Liver (tissue), 8 donors: ENCODE measurements at regions not wholly inside any gene's neighbourhood (a gene's known extent, or its start where the extent isn't known, plus 50 kb on each side); places are given as distances from the start of the nearest gene placed in this dataset.

Experiments used
- DNase-seq: peaks from one replicate; pipeline ENCODE4 v3.0.0-alpha.2; 2017; ENCODE audit warnings: low spot score
- H3K27ac ChIP-seq, 2 donors: one replicate each; pipeline ENCODE4 v1.7.0; 2013; ENCODE audit warnings: inconsistent platforms in 2 of 2, low read length in 2 of 2, control low read depth in 1 of 2, low read depth in 1 of 2, mild to moderate bottlenecking in 1 of 2
- H3K27me3 ChIP-seq, 4 donors: one replicate each; pipeline versions ENCODE4 v1.6.1 to v1.7.0; 2013; ENCODE audit warnings: low read length in 3 of 4, inconsistent platforms in 1 of 4, mild to moderate bottlenecking in 1 of 4, moderate library complexity in 1 of 4; ENCODE audit not compliant: control insufficient read depth in 4 of 4, insufficient read depth in 4 of 4
- H3K36me3 ChIP-seq, 4 donors: one replicate each; pipeline versions ENCODE4 v1.6.1 to v1.7.0; 2013; ENCODE audit warnings: low read length in 3 of 4, mild to moderate bottlenecking in 3 of 4, low read depth in 1 of 4, moderate library complexity in 1 of 4; ENCODE audit not compliant: control insufficient read depth in 4 of 4, insufficient read depth in 3 of 4
- H3K4me1 ChIP-seq, 4 donors: one replicate each; pipeline versions ENCODE4 v1.6.1 to v1.7.0; 2013; ENCODE audit warnings: low read length in 3 of 4, mild to moderate bottlenecking in 3 of 4, moderate library complexity in 1 of 4; ENCODE audit not compliant: control insufficient read depth in 4 of 4, insufficient read depth in 4 of 4
- H3K4me3 ChIP-seq, 3 donors: one replicate each; pipeline versions ENCODE4 v1.6.1 to v1.7.0; 2013; ENCODE audit warnings: low read length in 3 of 3, control low read depth in 1 of 3, low read depth in 1 of 3, mild to moderate bottlenecking in 1 of 3
- H3K9ac ChIP-seq, 2 donors: one replicate each; pipeline ENCODE4 v1.7.0; 2013; ENCODE audit warnings: low read length in 2 of 2, mild to moderate bottlenecking in 2 of 2, moderate library complexity in 2 of 2, control low read depth in 1 of 2, low read depth in 1 of 2
- H3K9me3 ChIP-seq, 4 donors: one replicate each; pipeline versions ENCODE4 v1.6.1 to v1.7.0; 2013; ENCODE audit warnings: low read length in 3 of 4; ENCODE audit not compliant: control insufficient read depth in 4 of 4
- FOXA1 ChIP-seq: IDR thresholded peaks from 2 replicates; pipeline ENCODE4 v1.6.1; 2016; ENCODE audit warnings: antibody characterized with exemption
- GABPA ChIP-seq, 2 donors: IDR thresholded peaks in 1 of 2; conservative IDR thresholded peaks in 1 of 2; 2 replicates each; pipeline ENCODE4 v1.6.1; 2016; ENCODE audit warnings: antibody characterized with exemption in 2 of 2, mild to moderate bottlenecking in 1 of 2, moderate library complexity in 1 of 2
- HNF4A ChIP-seq, 2 donors: conservative IDR thresholded peaks; 2 replicates each; pipeline ENCODE4 v1.6.1; 2016; ENCODE audit warnings: antibody characterized with exemption in 2 of 2, mild to moderate bottlenecking in 2 of 2
- HNF4G ChIP-seq: IDR thresholded peaks from 2 replicates; pipeline ENCODE4 v1.6.1; 2016; ENCODE audit warnings: antibody characterized with exemption
- JUND ChIP-seq, 2 donors: IDR thresholded peaks; 2 replicates each; pipeline ENCODE4 v1.6.1; 2016; ENCODE audit warnings: antibody characterized with exemption in 2 of 2
- NR2F2 ChIP-seq: IDR thresholded peaks from 2 replicates; pipeline ENCODE4 v1.6.1; 2016; ENCODE audit warnings: antibody characterized with exemption
- RAD21 ChIP-seq, 2 donors: IDR thresholded peaks; 2 replicates each; pipeline ENCODE4 v1.6.1; 2016; ENCODE audit warnings: antibody characterized with exemption in 2 of 2, mild to moderate bottlenecking in 2 of 2
- RXRA ChIP-seq, 2 donors: IDR thresholded peaks; 2 replicates each; pipeline ENCODE4 v1.6.1; 2017 to 2018; ENCODE audit warnings: antibody characterized with exemption in 2 of 2, mild to moderate bottlenecking in 1 of 2
- SP1 ChIP-seq: IDR thresholded peaks from 2 replicates; pipeline ENCODE4 v1.6.1; 2018; ENCODE audit warnings: antibody characterized with exemption, mild to moderate bottlenecking
- TAF1 ChIP-seq: conservative IDR thresholded peaks from 2 replicates; pipeline ENCODE4 v1.6.1; 2016; ENCODE audit warnings: antibody characterized with exemption, mild to moderate bottlenecking
- YY1 ChIP-seq: IDR thresholded peaks from 2 replicates; pipeline ENCODE4 v1.6.1; 2016; ENCODE audit warnings: antibody characterized with exemption, mild to moderate bottlenecking
- WGBS: extraction: QIAGEN DNeasy Blood & Tissue Kit; methylation state at CpG from one replicate; pipeline ENCODE4 v1.1.7; 2013; 5-methylcytosine and 5-hydroxymethylcytosine counted together
- TF ChIP-seq, protein P1 (sequence below): fragments of 150-350 bp; IDR thresholded peaks from 2 replicates; pipeline ENCODE4 v1.5.1; 2017; ENCODE audit warnings: improper control_type of control experiment, low read depth, low read length; ENCODE audit not compliant: missing input control
- TF ChIP-seq, protein P2 (sequence below): IDR thresholded peaks from 2 replicates; pipeline ENCODE4 v1.6.1; 2016; ENCODE audit warnings: antibody characterized with exemption
- TF ChIP-seq, protein P3 (sequence below): IDR thresholded peaks from 2 replicates; pipeline ENCODE4 v1.6.1; 2016; ENCODE audit warnings: antibody characterized with exemption
- donor health status: healthy.
- donor health status: healthy.
- donor health status: healthy.
- donor health status: healthy.
- donor health status: healthy.

DNA sequence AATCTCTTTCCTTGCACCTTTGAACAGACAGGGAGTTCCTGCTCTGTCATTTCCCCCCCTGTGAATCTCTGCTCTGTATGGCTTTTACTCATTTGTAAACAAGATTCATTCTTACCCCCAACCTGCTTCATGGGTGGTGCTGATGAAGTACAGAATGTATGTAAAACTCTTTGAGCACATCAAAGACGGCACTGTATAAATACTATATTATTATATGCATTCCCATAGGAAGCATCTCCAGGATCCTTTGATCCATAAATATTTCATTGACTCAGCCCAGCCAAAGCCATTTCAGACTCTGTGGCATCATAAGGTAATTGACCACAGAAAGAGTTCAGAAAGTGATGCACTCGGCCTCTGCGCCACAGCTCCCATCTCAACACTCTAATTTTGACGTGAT is 208.7 kb downstream of the EFNB2 start:
- no peak for TF ChIP-seq FOXA1
- H3K27me3 ChIP-seq: peaks cover 0 to 3% (median 1%) of the 10 kb centered on the region in 4 donors
- no peaks in the 10 kb centered on the region for H3K36me3 ChIP-seq
- no peak overlapping the region for H3K4me3 ChIP-seq
- no peak overlapping the region for H3K9ac ChIP-seq
- H3K4me1 ChIP-seq: no peaks in the 10 kb centered on the region
- 82% methylated on average over 4 of the region's 4 CpGs for WGBS
- H3K27ac ChIP-seq: no peak overlapping the region
- DNase-seq: no peak
- peaks cover 3 to 9% (median 4%) of the 10 kb centered on the region in 4 donors for H3K9me3 ChIP-seq

DNA sequence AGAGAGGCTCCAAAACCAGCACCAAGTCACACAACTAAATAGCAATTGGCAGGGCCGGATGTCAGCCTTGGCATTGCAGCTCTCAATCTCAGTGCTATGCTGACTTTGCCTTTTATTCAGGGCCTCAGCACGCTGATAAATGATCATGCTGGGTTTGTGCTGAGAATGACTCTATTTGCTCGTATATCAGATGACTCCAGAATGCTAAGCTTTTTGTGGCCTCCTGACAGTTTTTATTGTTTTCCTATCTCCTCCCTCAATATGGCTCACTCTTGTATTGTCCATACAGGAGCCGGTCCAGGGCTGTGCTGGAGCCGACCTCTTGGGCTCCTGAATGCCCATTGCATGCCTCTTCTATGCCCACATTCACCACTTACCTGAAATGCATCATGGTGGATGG is 211.0 kb downstream of the EFNB2 start:
- no peaks in the 10 kb centered on the region for H3K36me3 ChIP-seq
- TF ChIP-seq, protein P1, sequence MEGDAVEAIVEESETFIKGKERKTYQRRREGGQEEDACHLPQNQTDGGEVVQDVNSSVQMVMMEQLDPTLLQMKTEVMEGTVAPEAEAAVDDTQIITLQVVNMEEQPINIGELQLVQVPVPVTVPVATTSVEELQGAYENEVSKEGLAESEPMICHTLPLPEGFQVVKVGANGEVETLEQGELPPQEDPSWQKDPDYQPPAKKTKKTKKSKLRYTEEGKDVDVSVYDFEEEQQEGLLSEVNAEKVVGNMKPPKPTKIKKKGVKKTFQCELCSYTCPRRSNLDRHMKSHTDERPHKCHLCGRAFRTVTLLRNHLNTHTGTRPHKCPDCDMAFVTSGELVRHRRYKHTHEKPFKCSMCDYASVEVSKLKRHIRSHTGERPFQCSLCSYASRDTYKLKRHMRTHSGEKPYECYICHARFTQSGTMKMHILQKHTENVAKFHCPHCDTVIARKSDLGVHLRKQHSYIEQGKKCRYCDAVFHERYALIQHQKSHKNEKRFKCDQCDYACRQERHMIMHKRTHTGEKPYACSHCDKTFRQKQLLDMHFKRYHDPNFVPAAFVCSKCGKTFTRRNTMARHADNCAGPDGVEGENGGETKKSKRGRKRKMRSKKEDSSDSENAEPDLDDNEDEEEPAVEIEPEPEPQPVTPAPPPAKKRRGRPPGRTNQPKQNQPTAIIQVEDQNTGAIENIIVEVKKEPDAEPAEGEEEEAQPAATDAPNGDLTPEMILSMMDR: no peak
- no peak for TF ChIP-seq HNF4A (conservative IDR thresholded peaks at IDR 0.05)
- TF ChIP-seq GABPA (IDR thresholded peaks at IDR 0.05 in 1 of 2, conservative IDR thresholded peaks at IDR 0.05 in 1 of 2): no peak
- no peak for TF ChIP-seq YY1
- no peak for TF ChIP-seq SP1
- TF ChIP-seq, protein P2, sequence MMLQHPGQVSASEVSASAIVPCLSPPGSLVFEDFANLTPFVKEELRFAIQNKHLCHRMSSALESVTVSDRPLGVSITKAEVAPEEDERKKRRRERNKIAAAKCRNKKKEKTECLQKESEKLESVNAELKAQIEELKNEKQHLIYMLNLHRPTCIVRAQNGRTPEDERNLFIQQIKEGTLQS: no peak
- no peak for TF ChIP-seq FOXA1
- TF ChIP-seq RAD21 (IDR thresholded peaks at IDR 0.05): no peak
- TF ChIP-seq TAF1: no peak
- TF ChIP-seq RXRA (IDR thresholded peaks at IDR 0.05): no peak
- TF ChIP-seq, protein P3, sequence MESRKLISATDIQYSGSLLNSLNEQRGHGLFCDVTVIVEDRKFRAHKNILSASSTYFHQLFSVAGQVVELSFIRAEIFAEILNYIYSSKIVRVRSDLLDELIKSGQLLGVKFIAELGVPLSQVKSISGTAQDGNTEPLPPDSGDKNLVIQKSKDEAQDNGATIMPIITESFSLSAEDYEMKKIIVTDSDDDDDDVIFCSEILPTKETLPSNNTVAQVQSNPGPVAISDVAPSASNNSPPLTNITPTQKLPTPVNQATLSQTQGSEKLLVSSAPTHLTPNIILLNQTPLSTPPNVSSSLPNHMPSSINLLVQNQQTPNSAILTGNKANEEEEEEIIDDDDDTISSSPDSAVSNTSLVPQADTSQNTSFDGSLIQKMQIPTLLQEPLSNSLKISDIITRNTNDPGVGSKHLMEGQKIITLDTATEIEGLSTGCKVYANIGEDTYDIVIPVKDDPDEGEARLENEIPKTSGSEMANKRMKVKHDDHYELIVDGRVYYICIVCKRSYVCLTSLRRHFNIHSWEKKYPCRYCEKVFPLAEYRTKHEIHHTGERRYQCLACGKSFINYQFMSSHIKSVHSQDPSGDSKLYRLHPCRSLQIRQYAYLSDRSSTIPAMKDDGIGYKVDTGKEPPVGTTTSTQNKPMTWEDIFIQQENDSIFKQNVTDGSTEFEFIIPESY: no peak
- 70% methylated on average over 5 of the region's 5 CpGs for WGBS
- H3K27ac ChIP-seq: no peak overlapping the region
- H3K4me3 ChIP-seq: no peak overlapping the region
- no peak overlapping the region for H3K9ac ChIP-seq
- peaks cover 0 to 3% (median 1%) of the 10 kb centered on the region in 4 donors for H3K27me3 ChIP-seq
- no peak for DNase-seq
- no peaks in the 10 kb centered on the region for H3K4me1 ChIP-seq
- peaks cover 3 to 9% (median 4%) of the 10 kb centered on the region in 4 donors for H3K9me3 ChIP-seq

DNA sequence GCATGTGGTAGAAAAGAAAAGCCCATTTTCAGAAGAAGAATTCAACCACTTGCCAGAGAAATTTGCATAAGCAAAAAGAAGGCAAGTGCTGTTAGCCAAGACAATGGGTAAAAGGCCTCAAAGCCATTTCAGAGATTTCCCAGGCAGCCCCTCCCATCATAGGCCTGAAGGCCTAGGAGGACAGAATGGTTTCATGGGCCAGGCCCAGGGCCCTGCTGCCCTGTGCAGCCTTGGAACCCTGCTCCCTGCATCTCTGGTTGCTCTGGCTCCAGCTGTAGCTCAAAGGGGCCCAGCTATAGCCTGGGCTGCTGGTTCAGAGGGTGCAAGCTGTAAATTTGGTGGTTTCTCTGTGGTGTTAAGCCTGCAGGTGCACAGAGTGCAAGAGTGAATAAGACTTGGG is 212.8 kb downstream of the EFNB2 start:
- no peak for TF ChIP-seq HNF4A (conservative IDR thresholded peaks at IDR 0.05)
- TF ChIP-seq, protein P2: no peak
- TF ChIP-seq HNF4G: no peak
- TF ChIP-seq, protein P3: no peak
- no peak for TF ChIP-seq RAD21 (IDR thresholded peaks at IDR 0.05)
- TF ChIP-seq JUND (IDR thresholded peaks at IDR 0.05): no peak
- no peak for TF ChIP-seq GABPA (IDR thresholded peaks at IDR 0.05 in 1 of 2, conservative IDR thresholded peaks at IDR 0.05 in 1 of 2)
- TF ChIP-seq FOXA1: no peak
- TF ChIP-seq NR2F2: no peak
- TF ChIP-seq YY1: no peak
- TF ChIP-seq SP1: no peak
- TF ChIP-seq RXRA (IDR thresholded peaks at IDR 0.05): no peak
- H3K4me1 ChIP-seq: no peaks in the 10 kb centered on the region
- H3K36me3 ChIP-seq: no peaks in the 10 kb centered on the region
- H3K9me3 ChIP-seq: peaks cover 3 to 9% (median 4%) of the 10 kb centered on the region in 4 donors
- peaks cover 0 to 3% (median 1%) of the 10 kb centered on the region in 4 donors for H3K27me3 ChIP-seq
- H3K4me3 ChIP-seq: no peak overlapping the region
- DNase-seq: no peak
- no peak overlapping the region for H3K27ac ChIP-seq
- no peak overlapping the region for H3K9ac ChIP-seq
